Neural cell (in vitro differentiated cells): ENCODE measurements at regions not wholly inside any gene's neighbourhood (a gene's known extent, or its start where the extent isn't known, plus 50 kb on each side); places are given as distances from the start of the nearest gene placed in this dataset.

Source experiments
- H2AFZ ChIP-seq: fragments of 200-600, 300-800 bp; sonication (generic), shearing (Covaris generic); 2 replicates; pipeline ENCODE4 v1.6.0; 2014; ENCODE audit warnings: low read depth, mild to moderate bottlenecking, antibody characterized with exemption, low read length, moderate library complexity
- H3F3A ChIP-seq: fragments of 200-600 bp; shearing (Covaris generic); 2 replicates; pipeline ENCODE4 v1.6.1; 2016; ENCODE audit warnings: mild to moderate bottlenecking, moderate library complexity, mixed read lengths, antibody characterized with exemption, low read length; ENCODE audit not compliant: insufficient read depth, poor library complexity, severe bottlenecking
- H3K27ac ChIP-seq: fragments of 200-600, 300-800 bp; sonication (generic), shearing (Covaris generic); 2 replicates; pipeline ENCODE4 v1.5.1; 2014; ENCODE audit warnings: mild to moderate bottlenecking, low read length, moderate library complexity
- H3K27me3 ChIP-seq: fragments of 300-800, 200-600 bp; sonication (generic), shearing (Covaris generic); 2 replicates; pipeline ENCODE4 v1.6.0; 2014; ENCODE audit warnings: mild to moderate bottlenecking, low read depth, low read length, moderate library complexity; ENCODE audit not compliant: insufficient read depth
- H3K36me3 ChIP-seq: fragments of 300-800, 200-600 bp; sonication (generic), shearing (Covaris generic); 2 replicates; pipeline ENCODE4 v1.5.1; 2014; ENCODE audit warnings: mild to moderate bottlenecking, antibody characterized with exemption, low read length, moderate library complexity; ENCODE audit not compliant: insufficient read depth
- H3K4me2 ChIP-seq: fragments of 300-800, 200-600 bp; sonication (generic), shearing (Covaris generic); 2 replicates; pipeline ENCODE4 v1.6.0; 2014; ENCODE audit warnings: mild to moderate bottlenecking, low read length
- H3K4me3 ChIP-seq: fragments of 300-800, 200-600 bp; sonication (generic), shearing (Covaris generic); 2 replicates; pipeline ENCODE4 v1.5.1; 2014; ENCODE audit warnings: mild to moderate bottlenecking, low read length, moderate library complexity
- H3K79me2 ChIP-seq: fragments of 200-600 bp; shearing (Covaris generic); replicated peaks from 2 replicates; pipeline ENCODE4 v1.6.0; 2014; ENCODE audit warnings: mild to moderate bottlenecking, low read length, moderate library complexity; ENCODE audit not compliant: insufficient read depth
- H3K9ac ChIP-seq: fragments of 300-800, 200-600 bp; sonication (generic), shearing (Covaris generic); 2 replicates; pipeline ENCODE4 v1.6.1; 2016; ENCODE audit warnings: mild to moderate bottlenecking, low read length, mixed read lengths
- H3K9me2 ChIP-seq: fragments of 200-600 bp; shearing (Covaris generic); 2 replicates; pipeline ENCODE4 v1.6.1; 2016; ENCODE audit warnings: mild to moderate bottlenecking, low read length, mixed read lengths; ENCODE audit not compliant: insufficient read depth
- H3K9me3 ChIP-seq: fragments of 200-600, 300-800 bp; sonication (generic), shearing (Covaris generic); 2 replicates; pipeline ENCODE4 v1.6.1; 2016; ENCODE audit warnings: mild to moderate bottlenecking, mixed run types, low read length, moderate library complexity, mixed read lengths
- H4K20me1 ChIP-seq: fragments of 200-600 bp; shearing (Covaris generic); 2 replicates; pipeline ENCODE4 v1.6.1; 2016; ENCODE audit warnings: mild to moderate bottlenecking, mixed run types; ENCODE audit not compliant: insufficient read depth
- CTCF ChIP-seq: fragments of 450-650 bp; IDR thresholded peaks from 2 replicates; pipeline ENCODE4 v1.5.1; 2014; ENCODE audit warnings: antibody characterized with exemption, mild to moderate bottlenecking, moderate library complexity; ENCODE audit not compliant: poor library complexity, severe bottlenecking
- EP300 ChIP-seq: fragments of 450-650 bp; conservative IDR thresholded peaks from 2 replicates; pipeline ENCODE4 v1.6.1; 2014; ENCODE audit warnings: antibody characterized with exemption, mild to moderate bottlenecking, moderate library complexity; ENCODE audit not compliant: poor library complexity, severe bottlenecking
- EZH2 ChIP-seq: fragments of 200-600, 300-800 bp; shearing (Covaris generic), sonication (generic); IDR thresholded peaks from 2 replicates; pipeline ENCODE4 v1.6.1; 2014; ENCODE audit warnings: antibody characterized with exemption, low read length, borderline replicate concordance, mild to moderate bottlenecking; ENCODE audit not compliant: insufficient read depth, poor library complexity, severe bottlenecking
- MXI1 ChIP-seq: fragments of 450-650 bp; conservative IDR thresholded peaks from 2 replicates; pipeline ENCODE4 v1.6.1; 2014; ENCODE audit warnings: antibody characterized with exemption, mild to moderate bottlenecking; ENCODE audit not compliant: poor library complexity, severe bottlenecking
- POLR2AphosphoS5 ChIP-seq: IDR thresholded peaks from 2 replicates; pipeline ENCODE4 v1.6.1; 2012
- RAD21 ChIP-seq: fragments of 450-650 bp; conservative IDR thresholded peaks from 2 replicates; pipeline ENCODE4 v1.6.1; 2014; ENCODE audit warnings: antibody characterized with exemption, mild to moderate bottlenecking, moderate library complexity
- REST ChIP-seq: IDR thresholded peaks from 2 replicates; pipeline ENCODE4 v1.6.1; 2012; ENCODE audit warnings: borderline replicate concordance
- SMC3 ChIP-seq: fragments of 450-650 bp; conservative IDR thresholded peaks from 2 replicates; pipeline ENCODE4 v1.6.1; 2014; ENCODE audit warnings: antibody characterized with exemption, mild to moderate bottlenecking, moderate library complexity; ENCODE audit not compliant: poor library complexity
- TAF1 ChIP-seq: IDR thresholded peaks from 2 replicates; pipeline ENCODE4 v1.6.1; 2012; ENCODE audit warnings: low read depth

GRCh38 chr13:26984337-26984736, 187.3 kb downstream of the USP12 start:
- Histone ChIP-seq H3K36me3 (no peaks in the 10 kb centered on the region), H3K27me3 (no peaks in the 10 kb centered on the region), H3K27ac (no peak overlapping the region), H2AFZ (no peak overlapping the region), H3K4me3 (no peak overlapping the region), H3K4me2 (no peak overlapping the region), H3K79me2 (no peaks in the 10 kb centered on the region), H3F3A (no peaks in the 10 kb centered on the region), H3K9me3 (no peaks in the 10 kb centered on the region), H3K9me2 (no peaks in the 10 kb centered on the region), H4K20me1 (no peaks in the 10 kb centered on the region), H3K9ac (no peak overlapping the region)
- no peak for TF ChIP-seq POLR2AphosphoS5
- no peak for TF ChIP-seq TAF1
- no peak for TF ChIP-seq REST
- TF ChIP-seq MXI1 = no peak
- TF ChIP-seq EZH2 = no peak
- no peak for TF ChIP-seq CTCF
- TF ChIP-seq EP300 = no peak

- no peak for TF ChIP-seq SMC3
- TF ChIP-seq CTCF = no peak
- no peak for TF ChIP-seq RAD21
- no peak for TF ChIP-seq EP300
- no peak for TF ChIP-seq REST
- no peak for TF ChIP-seq POLR2AphosphoS5
- TF ChIP-seq EZH2 = no peak
- no peak for TF ChIP-seq TAF1
- TF ChIP-seq MXI1 = no peak
- Histone ChIP-seq H3K9me3 (no peaks in the 10 kb centered on the region), H3K9me2 (no peaks in the 10 kb centered on the region), H3F3A (no peaks in the 10 kb centered on the region), H3K9ac (no peak overlapping the region), H2AFZ (no peak overlapping the region), H3K27me3 (no peaks in the 10 kb centered on the region), H3K4me3 (no peak overlapping the region), H3K36me3 (no peaks in the 10 kb centered on the region), H3K79me2 (no peaks in the 10 kb centered on the region), H3K27ac (no peak overlapping the region), H4K20me1 (no peaks in the 10 kb centered on the region), H3K4me2 (no peak overlapping the region)
Observed at GRCh38 chr13:26983543-26984320, 187.9 kb downstream of the USP12 start.
